HepG2 (cell line): ENCODE measurements at regions not wholly inside any gene's neighbourhood (a gene's known extent, or its start where the extent isn't known, plus 50 kb on each side); places are given as distances from the start of the nearest gene placed in this dataset.

Experiments used
- ATAC-seq: fragments of 200-7000 bp; cut with Tn5 transposase; 3 replicates; pipeline ENCODE4 v1.9.1; 2020; ENCODE audit warnings: mild to moderate bottlenecking, moderate library complexity
- BruUV-seq: library from RNA; stranded (reverse); fragments of 400-500 nt; replicated peaks from 2 replicates; lab custom pipeline; 2021; lab: Mats Ljungman, UMichigan
- CTCF ChIA-PET: fragments of 300-600 bp; formaldehyde crosslinking; extraction: SDS; loops from one replicate; lab custom pipeline; 2021; ENCODE audit warnings: low total read pairs, inconsistent platforms, low intra/inter-chr PET ratio; lab: Yijun Ruan, JAX
- POLR2A ChIA-PET: fragments of 350-600 bp; sonication (Branson Sonifier 250); formaldehyde crosslinking; loops from one replicate; lab custom pipeline; 2020; ENCODE audit warnings: antibody characterized with exemption, inconsistent platforms; lab: Yijun Ruan, JAX
- DNase-seq: peaks from one replicate; pipeline ENCODE4 v3.0.0-alpha.2; 2015; ENCODE audit warnings: low spot score
- FAIRE-seq: peaks from 3 replicates; lab custom pipeline; 2011; peaks lifted over from hg19 to GRCh38; lab: Jason Lieb, UNC
- H2AFZ ChIP-seq: one replicate; pipeline ENCODE4 v1.6.1; 2011; ENCODE audit warnings: low read length, inconsistent platforms
- H3K27ac ChIP-seq: fragments of 300-600 bp; 3 replicates; pipeline ENCODE4 v1.8.0; 2011; ENCODE audit warnings: mixed run types, mild to moderate bottlenecking, mixed read lengths, low read length, inconsistent platforms; ENCODE audit not compliant: insufficient read depth; ENCODE audit errors: extremely low read length
- H3K27me3 ChIP-seq, 2 experiments: fragments of 200-600 bp in 1 of 2; 2 replicates in 1 of 2; 3 replicates in 1 of 2; pipeline versions ENCODE4 v1.6.0 to v1.8.0; 2011; ENCODE audit warnings: low read length in 2 of 2, mild to moderate bottlenecking in 2 of 2, moderate library complexity in 2 of 2, inconsistent platforms in 1 of 2; ENCODE audit not compliant: insufficient read depth in 2 of 2, control insufficient read depth in 1 of 2
- H3K36me3 ChIP-seq, 2 experiments: fragments of 200-600 bp in 1 of 2; replicated peaks in 1 of 2; 2 replicates in 1 of 2; 3 replicates in 1 of 2; pipeline versions ENCODE4 v1.5.1 to v1.8.0; 2011; ENCODE audit warnings: low read length in 2 of 2, inconsistent platforms in 1 of 2; ENCODE audit not compliant: insufficient read depth in 2 of 2, control insufficient read depth in 1 of 2
- H3K4me1 ChIP-seq: 2 replicates; pipeline ENCODE4 v1.5.1; 2012; ENCODE audit warnings: low read length, inconsistent platforms; ENCODE audit not compliant: insufficient read depth
- H3K4me2 ChIP-seq: 2 replicates; pipeline ENCODE4 v1.6.0; 2011; ENCODE audit warnings: low read depth, low read length, inconsistent platforms
- H3K4me3 ChIP-seq, 3 experiments: fragments of 200-600 bp in 1 of 3; sonication (generic), shearing (Covaris generic) in 1 of 3; replicated peaks in 1 of 3; 2 replicates each; pipeline ENCODE4 v1.5.1; 2011 to 2016; ENCODE audit warnings: low read length in 3 of 3, inconsistent platforms in 2 of 3, low read depth in 2 of 3, mild to moderate bottlenecking in 2 of 3, control low read depth in 1 of 3, mixed read lengths in 1 of 3; ENCODE audit not compliant: insufficient read depth in 1 of 3
- H3K79me2 ChIP-seq: one replicate; pipeline ENCODE4 v1.6.1; 2011; ENCODE audit warnings: low read length, inconsistent platforms; ENCODE audit not compliant: insufficient read depth
- H3K9ac ChIP-seq: 2 replicates; pipeline ENCODE4 v1.6.0; 2011; ENCODE audit warnings: mild to moderate bottlenecking, low read depth, low read length, inconsistent platforms; ENCODE audit not compliant: insufficient read depth
- H3K9me3 ChIP-seq: 2 replicates; pipeline ENCODE4 v1.5.1; 2012; ENCODE audit warnings: mild to moderate bottlenecking, low read length
- H4K20me1 ChIP-seq: 2 replicates; pipeline ENCODE4 v1.6.0; 2011; ENCODE audit warnings: inconsistent platforms, mild to moderate bottlenecking, low read length, moderate library complexity; ENCODE audit not compliant: insufficient read depth
- HNRNPUL1 ChIP-seq: fragments of 200-400 bp; formaldehyde crosslinking; IDR thresholded peaks from 2 replicates; pipeline ENCODE4 v1.6.1; 2017; ENCODE audit warnings: low read depth, mild to moderate bottlenecking, low read length, moderate library complexity
- MAFF ChIP-seq: IDR thresholded peaks from 2 replicates; pipeline ENCODE4 v1.6.1; 2011; ENCODE audit warnings: low read depth, low read length, improper control_type of control experiment
- MATR3 ChIP-seq: sonication (generic); formaldehyde crosslinking; IDR thresholded peaks from 2 replicates; pipeline ENCODE4 v1.4.0; 2020; ENCODE audit warnings: missing genetic modification reagents
- MYNN ChIP-seq: sonication (generic); formaldehyde crosslinking; IDR thresholded peaks from 2 replicates; pipeline ENCODE4 v1.4.0; 2020; ENCODE audit warnings: mild to moderate bottlenecking, low read depth, missing genetic modification reagents
- PAF1 ChIP-seq: IDR thresholded peaks from 2 replicates; pipeline ENCODE4 v1.6.1; 2016; ENCODE audit warnings: missing genetic modification reagents, missing compliant biosample characterization
- RFXANK ChIP-seq: IDR thresholded peaks from 2 replicates; pipeline ENCODE4 v1.6.1; 2016
- SRF ChIP-seq: IDR thresholded peaks from 2 replicates; pipeline ENCODE4 v1.6.1; 2011; ENCODE audit warnings: mild to moderate bottlenecking, low read depth, low read length, moderate library complexity
- ZFP36 ChIP-seq: fragments of 150-350 bp; IDR thresholded peaks from 2 replicates; pipeline ENCODE4 v1.6.1; 2018; ENCODE audit warnings: borderline replicate concordance, low read length, low read depth; ENCODE audit not compliant: partially characterized antibody
- ZGPAT ChIP-seq: IDR thresholded peaks from 2 replicates; pipeline ENCODE4 v1.6.1; 2016; ENCODE audit warnings: mild to moderate bottlenecking
- ZKSCAN8 ChIP-seq: IDR thresholded peaks from 2 replicates; pipeline ENCODE4 v1.6.1; 2016; ENCODE audit warnings: borderline replicate concordance, missing genetic modification reagents, missing compliant biosample characterization
- ZNF34 ChIP-seq: sonication (generic); formaldehyde crosslinking; IDR thresholded peaks from 2 replicates; pipeline ENCODE4 v1.4.0; 2020; ENCODE audit warnings: mild to moderate bottlenecking, missing genetic modification reagents, borderline replicate concordance
- ZNF343 ChIP-seq: sonication (generic); formaldehyde crosslinking; IDR thresholded peaks from 2 replicates; pipeline ENCODE4 v1.4.0; 2020; ENCODE audit warnings: mild to moderate bottlenecking, missing genetic modification reagents
- ZNF616 ChIP-seq: sonication (generic); formaldehyde crosslinking; IDR thresholded peaks from 2 replicates; pipeline ENCODE4 v1.5.0; 2020; ENCODE audit warnings: low read depth, mild to moderate bottlenecking, missing genetic modification reagents
- ZNF737 ChIP-seq: sonication (generic); formaldehyde crosslinking; IDR thresholded peaks from 2 replicates; pipeline ENCODE4 v1.5.0; 2020; ENCODE audit warnings: missing genetic modification reagents, mild to moderate bottlenecking, borderline replicate concordance
- WGBS: methylation state at CpG from one replicate; pipeline ENCODE4 v1.1.6; 2017; ENCODE audit warnings: low lambda C conversion rate; 5-methylcytosine and 5-hydroxymethylcytosine counted together
- in situ Hi-C: cut with HindIII; loops from 2 replicates; pipeline ENCODE4 v1.10.0; 2017; ENCODE audit warnings: low pct_unique_long_range_greater_than_20kb; ENCODE audit not compliant: extremely low pct_ligation_motif_present
- intact Hi-C: fragments of 100-400 bp; cut with micrococcal nuclease; formaldehyde crosslinking; loops from one replicate; pipeline ENCODE4 v1.10.0; 2022; ENCODE audit not compliant: unreplicated experiment
- TF ChIP-seq, protein P1 (sequence below): IDR thresholded peaks from 2 replicates; pipeline ENCODE4 v1.6.1; 2016; ENCODE audit warnings: missing genetic modification reagents, missing compliant biosample characterization
- TF ChIP-seq, protein P2 (sequence below): sonication (generic); formaldehyde crosslinking; IDR thresholded peaks from 2 replicates; pipeline ENCODE4 v1.4.0; 2020; ENCODE audit warnings: mild to moderate bottlenecking, missing genetic modification reagents
- TF ChIP-seq, protein P3 (sequence below): sonication (generic); formaldehyde crosslinking; IDR thresholded peaks from 2 replicates; pipeline ENCODE4 v1.4.0; 2020; ENCODE audit warnings: missing genetic modification reagents

DNA sequence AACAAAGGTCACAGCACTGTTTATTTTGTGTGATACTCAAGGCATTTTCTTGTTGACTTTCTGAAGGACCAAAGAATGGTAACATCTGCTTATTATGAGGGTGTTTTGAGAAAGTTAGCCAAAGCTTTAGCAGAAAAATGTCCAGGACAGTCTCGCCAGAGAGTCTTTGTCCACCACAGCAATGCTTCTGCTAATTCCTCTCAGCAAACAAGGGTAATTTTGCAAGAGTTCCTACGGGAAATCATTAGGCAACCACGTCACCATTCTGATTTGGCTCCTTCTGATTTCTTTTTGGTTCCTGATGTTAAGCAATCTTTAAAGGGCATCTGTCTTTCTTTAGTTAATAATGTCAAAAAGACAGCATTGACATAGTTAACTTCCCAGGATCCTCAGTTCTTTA is 639.3 kb upstream of the STEAP1 start (continued):
- TF ChIP-seq, protein P1, sequence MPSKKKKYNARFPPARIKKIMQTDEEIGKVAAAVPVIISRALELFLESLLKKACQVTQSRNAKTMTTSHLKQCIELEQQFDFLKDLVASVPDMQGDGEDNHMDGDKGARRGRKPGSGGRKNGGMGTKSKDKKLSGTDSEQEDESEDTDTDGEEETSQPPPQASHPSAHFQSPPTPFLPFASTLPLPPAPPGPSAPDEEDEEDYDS (CRISPR knock-in tag): no peak
- TF ChIP-seq MATR3 (CRISPR knock-in tag) (no peak), SRF (no peak), HNRNPUL1 (no peak), ZGPAT (CRISPR knock-in tag) (no peak), ZNF34 (CRISPR knock-in tag) (no peak), MYNN (no peak), ZKSCAN8 (CRISPR knock-in tag) (no peak)

- CTCF ChIA-PET: no interaction called here
- intact Hi-C loops: no loop called here
- TF ChIP-seq, protein P2, sequence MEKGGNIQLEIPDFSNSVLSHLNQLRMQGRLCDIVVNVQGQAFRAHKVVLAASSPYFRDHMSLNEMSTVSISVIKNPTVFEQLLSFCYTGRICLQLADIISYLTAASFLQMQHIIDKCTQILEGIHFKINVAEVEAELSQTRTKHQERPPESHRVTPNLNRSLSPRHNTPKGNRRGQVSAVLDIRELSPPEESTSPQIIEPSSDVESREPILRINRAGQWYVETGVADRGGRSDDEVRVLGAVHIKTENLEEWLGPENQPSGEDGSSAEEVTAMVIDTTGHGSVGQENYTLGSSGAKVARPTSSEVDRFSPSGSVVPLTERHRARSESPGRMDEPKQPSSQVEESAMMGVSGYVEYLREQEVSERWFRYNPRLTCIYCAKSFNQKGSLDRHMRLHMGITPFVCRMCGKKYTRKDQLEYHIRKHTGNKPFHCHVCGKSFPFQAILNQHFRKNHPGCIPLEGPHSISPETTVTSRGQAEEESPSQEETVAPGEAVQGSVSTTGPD (CRISPR knock-in tag): no peak
- TF ChIP-seq ZNF737 (CRISPR knock-in tag) (no peak), PAF1 (CRISPR knock-in tag) (no peak), ZNF343 (CRISPR knock-in tag) (no peak), ZNF616 (no peak), ZFP36 (no peak), MAFF (peak; percentile 23; the same call in 1 of the 2 replicates), RFXANK (CRISPR knock-in tag) (no peak)
- TF ChIP-seq, protein P3, sequence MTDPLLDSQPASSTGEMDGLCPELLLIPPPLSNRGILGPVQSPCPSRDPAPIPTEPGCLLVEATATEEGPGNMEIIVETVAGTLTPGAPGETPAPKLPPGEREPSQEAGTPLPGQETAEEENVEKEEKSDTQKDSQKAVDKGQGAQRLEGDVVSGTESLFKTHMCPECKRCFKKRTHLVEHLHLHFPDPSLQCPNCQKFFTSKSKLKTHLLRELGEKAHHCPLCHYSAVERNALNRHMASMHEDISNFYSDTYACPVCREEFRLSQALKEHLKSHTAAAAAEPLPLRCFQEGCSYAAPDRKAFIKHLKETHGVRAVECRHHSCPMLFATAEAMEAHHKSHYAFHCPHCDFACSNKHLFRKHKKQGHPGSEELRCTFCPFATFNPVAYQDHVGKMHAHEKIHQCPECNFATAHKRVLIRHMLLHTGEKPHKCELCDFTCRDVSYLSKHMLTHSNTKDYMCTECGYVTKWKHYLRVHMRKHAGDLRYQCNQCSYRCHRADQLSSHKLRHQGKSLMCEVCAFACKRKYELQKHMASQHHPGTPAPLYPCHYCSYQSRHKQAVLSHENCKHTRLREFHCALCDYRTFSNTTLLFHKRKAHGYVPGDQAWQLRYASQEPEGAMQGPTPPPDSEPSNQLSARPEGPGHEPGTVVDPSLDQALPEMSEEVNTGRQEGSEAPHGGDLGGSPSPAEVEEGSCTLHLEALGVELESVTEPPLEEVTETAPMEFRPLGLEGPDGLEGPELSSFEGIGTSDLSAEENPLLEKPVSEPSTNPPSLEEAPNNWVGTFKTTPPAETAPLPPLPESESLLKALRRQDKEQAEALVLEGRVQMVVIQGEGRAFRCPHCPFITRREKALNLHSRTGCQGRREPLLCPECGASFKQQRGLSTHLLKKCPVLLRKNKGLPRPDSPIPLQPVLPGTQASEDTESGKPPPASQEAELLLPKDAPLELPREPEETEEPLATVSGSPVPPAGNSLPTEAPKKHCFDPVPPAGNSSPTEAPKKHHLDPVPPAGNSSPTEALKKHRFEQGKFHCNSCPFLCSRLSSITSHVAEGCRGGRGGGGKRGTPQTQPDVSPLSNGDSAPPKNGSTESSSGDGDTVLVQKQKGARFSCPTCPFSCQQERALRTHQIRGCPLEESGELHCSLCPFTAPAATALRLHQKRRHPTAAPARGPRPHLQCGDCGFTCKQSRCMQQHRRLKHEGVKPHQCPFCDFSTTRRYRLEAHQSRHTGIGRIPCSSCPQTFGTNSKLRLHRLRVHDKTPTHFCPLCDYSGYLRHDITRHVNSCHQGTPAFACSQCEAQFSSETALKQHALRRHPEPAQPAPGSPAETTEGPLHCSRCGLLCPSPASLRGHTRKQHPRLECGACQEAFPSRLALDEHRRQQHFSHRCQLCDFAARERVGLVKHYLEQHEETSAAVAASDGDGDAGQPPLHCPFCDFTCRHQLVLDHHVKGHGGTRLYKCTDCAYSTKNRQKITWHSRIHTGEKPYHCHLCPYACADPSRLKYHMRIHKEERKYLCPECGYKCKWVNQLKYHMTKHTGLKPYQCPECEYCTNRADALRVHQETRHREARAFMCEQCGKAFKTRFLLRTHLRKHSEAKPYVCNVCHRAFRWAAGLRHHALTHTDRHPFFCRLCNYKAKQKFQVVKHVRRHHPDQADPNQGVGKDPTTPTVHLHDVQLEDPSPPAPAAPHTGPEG (CRISPR knock-in tag): no peak
Measured at GRCh38 chr7:89517815-89518214, 636.5 kb upstream of the STEAP1 start.

More at GRCh38 chr7:89517815-89518214, 636.5 kb upstream of the STEAP1 start:
- no CpG with 5 or more reads among the region's 1 CpG for WGBS
- no peaks in the 10 kb centered on the region for H4K20me1 ChIP-seq
- no peak overlapping the region for H3K4me3 ChIP-seq
- no peak overlapping the region for H2AFZ ChIP-seq
- no peak overlapping the region for H3K27ac ChIP-seq
- FAIRE-seq (no peak), ATAC-seq (no peak), DNase-seq (no peak)
- no peak overlapping the region for H3K9ac ChIP-seq
- BruUV-seq: no TSS peak
- no peaks in the 10 kb centered on the region for H3K79me2 ChIP-seq
- no peaks in the 10 kb centered on the region for H3K4me1 ChIP-seq
- H3K36me3 ChIP-seq: no peaks in the 10 kb centered on the region
- POLR2A ChIA-PET: no interaction called here
- H3K27me3 ChIP-seq: no peaks in the 10 kb centered on the region
- H3K9me3 ChIP-seq: peaks cover 32% of the 10 kb centered on the region
- no peak overlapping the region for H3K4me2 ChIP-seq
- in situ Hi-C loops: no loop called here
